C4-2B (cell line): ENCODE measurements at regions not wholly inside any gene's neighbourhood (a gene's known extent, or its start where the extent isn't known, plus 50 kb on each side); places are given as distances from the start of the nearest gene placed in this dataset.
"Not testable (repeated sequence)": the region's sequence is repeated elsewhere in the genome, so short reads cannot be mapped to it uniquely, and the experiment has no call there.

Source experiments
- H3K27ac ChIP-seq: fragments of 450-650 bp; 2 replicates; pipeline ENCODE4 v1.5.1; 2017
- CTCF ChIP-seq: fragments of 450-650 bp; conservative IDR thresholded peaks from 2 replicates; pipeline ENCODE4 v1.5.1; 2017; ENCODE audit warnings: mild to moderate bottlenecking
- ZFX ChIP-seq: fragments of 450-650 bp; IDR thresholded peaks from 2 replicates; pipeline ENCODE4 v1.6.1; 2017

- TF ChIP-seq ZFX (no peak), CTCF (no peak)
- H3K27ac ChIP-seq = no peak overlapping the region
Measured at GRCh38 chr12:86565038-86565437, 308.8 kb upstream of the MGAT4C start.

- not testable (repeated sequence) for H3K27ac ChIP-seq
Measured at GRCh38 chr12:86555491-86555890, 299.3 kb upstream of the MGAT4C start.

GRCh38 chr12:86551146-86551571 lies 295.0 kb upstream of the MGAT4C start:
- no peak for TF ChIP-seq ZFX
- TF ChIP-seq CTCF = no peak
- no peak overlapping the region for H3K27ac ChIP-seq

GRCh38 chr12:86550218-86551145 lies 294.3 kb upstream of the MGAT4C start:
- no peak overlapping the region for H3K27ac ChIP-seq
- TF ChIP-seq ZFX (no peak), CTCF (no peak)

GRCh38 chr12:86543716-86544115 lies 287.5 kb upstream of the MGAT4C start:
- H3K27ac ChIP-seq = no peak overlapping the region
- TF ChIP-seq ZFX (no peak), CTCF (no peak)

- no peak for TF ChIP-seq ZFX
- no peak for TF ChIP-seq CTCF
- H3K27ac ChIP-seq = no peak overlapping the region
Measured at GRCh38 chr12:86530996-86531655, 274.9 kb upstream of the MGAT4C start.

GRCh38 chr12:86526060-86526595 lies 269.9 kb upstream of the MGAT4C start:
- TF ChIP-seq CTCF (no peak), ZFX (no peak)
- H3K27ac ChIP-seq = no peak overlapping the region
